ENCODE measurements at regions not wholly inside any gene's neighbourhood (a gene's known extent, or its start where the extent isn't known, plus 50 kb on each side); places are given as distances from the start of the nearest gene placed in this dataset.

DNA sequence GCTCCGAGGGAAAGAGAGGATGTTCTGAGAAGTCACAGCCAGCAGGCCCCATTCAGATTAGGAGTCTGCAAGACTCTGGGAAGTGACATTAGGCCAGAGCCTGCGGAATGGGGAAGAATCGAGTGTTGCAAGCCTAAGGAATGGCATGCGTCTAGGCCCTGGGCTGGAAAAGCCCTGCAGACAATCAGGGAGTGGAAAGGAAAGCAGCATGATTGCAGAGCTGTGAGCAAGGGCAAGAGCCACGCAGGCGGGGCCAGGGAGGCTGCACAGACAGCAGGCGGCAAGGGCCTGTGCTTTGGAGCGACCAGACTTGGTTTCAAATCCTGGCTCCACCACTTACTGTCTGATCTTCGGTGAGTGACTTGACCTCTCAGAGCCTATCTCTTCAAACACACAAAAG, 118.2 kb downstream of the RRAGC start:
- TF ChIP-seq CBFA2T3 (IDR thresholded peaks at IDR 0.05), result 0 out of 2 replicates have a peak, but pooled peaks have one; percentile 15
- no peak for TF ChIP-seq ZNF408 (CRISPR knock-in tag; IDR thresholded peaks at IDR 0.05; ENCODE audit: low read depth)
- intact Hi-C loops (cut with micrococcal nuclease) (loop anchor here (10.0 kb wide), 1 partner anchor 73 kb away; no protein-coding TSS in a partner anchor), in situ Hi-C loops (cut with MboI) (no loop called here)
- Histone ChIP-seq H4K20me1 (replicated peaks; ENCODE audit: control insufficient read depth, insufficient read depth, low read length) (no peaks in the 10 kb centered on the region), H2AFZ (ENCODE audit: low read depth, low read length) (no peak overlapping the region; the same call in 1 of the 2 replicates), H3K79me2 (ENCODE audit: control insufficient read depth, insufficient read depth, low read length) (no peaks in the 10 kb centered on the region), H3K4me2 (ENCODE audit: insufficient read depth, low read length) (no peak overlapping the region), H3K9ac (ENCODE audit: insufficient read depth in 1 of 2, low read depth in 2 of 2, low read length in 2 of 2) (peak overlapping the region in 1 of 2 experiments; percentile 72; a peak in 1 of 4 replicates), H3K27ac (ENCODE audit: extremely low read depth, low read depth, low read length) (no peak overlapping the region), H3K36me3 (ENCODE audit: control insufficient read depth, insufficient read depth, low read length) (no peaks in the 10 kb centered on the region), H3K9me3 (replicated peaks; ENCODE audit: control insufficient read depth, insufficient read depth, low read depth, low read length) (peaks cover 7% of the 10 kb centered on the region), H3K27me3 (ENCODE audit: control insufficient read depth in 2 of 2, insufficient read depth in 2 of 2, low read length in 2 of 2) (no peaks in the 10 kb centered on the region; a peak in 1 of 5 replicates), H3K4me3 (no peak overlapping the region), H3K4me1 (replicated peaks in 1 of 2; ENCODE audit: control insufficient read depth in 2 of 2, insufficient read depth in 2 of 2, low read length in 2 of 2) (peaks cover 28 to 36% of the 10 kb centered on the region in 2 experiments), H3K9me1 (ENCODE audit: control insufficient read depth, insufficient read depth, low read length) (no peaks in the 10 kb centered on the region)
- ATAC-seq (no peak), FAIRE-seq (no peak), DNase-seq (ENCODE audit: extremely low read depth in 1 of 4, low spot score in 3 of 4) (peak in 1 of 4 experiments; percentile 32)
- BruUV-seq (replicated peaks), result no TSS peak
- CTCF ChIA-PET (ENCODE audit: low intra/inter-chr PET ratio), result no interaction called here
- POLR2A ChIA-PET, result interaction anchor here (1.2 to 1.7 kb wide), 2 partner anchors 9 to 15 kb away, joined by 3 to 4 read pairs; no protein-coding TSS in a partner anchor
- 49% methylated on average over 9 of the region's 9 CpGs for WGBS (ENCODE audit: insufficient coverage, low coverage, missing lambda C conversion rate)

DNA sequence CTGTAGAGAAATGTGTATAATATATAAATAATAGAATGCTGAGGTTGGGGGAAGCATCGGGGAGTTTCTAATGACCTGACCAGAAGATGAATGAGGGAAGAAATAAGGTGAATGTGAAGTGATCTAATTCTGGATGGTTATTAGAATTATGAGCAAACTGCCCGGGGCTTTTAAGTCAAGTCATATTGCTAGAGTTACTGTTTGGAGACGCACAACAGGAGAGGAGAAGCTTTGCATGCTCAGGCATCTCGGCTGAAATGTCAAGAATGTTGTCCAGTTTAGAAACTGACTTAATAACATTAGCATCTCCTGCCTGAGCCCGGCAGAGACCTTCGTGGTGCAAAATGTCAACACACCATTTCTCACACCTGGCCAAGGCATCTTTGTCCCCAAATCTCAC, 119.1 kb downstream of the RRAGC start:
- no peak for FAIRE-seq
- TF ChIP-seq, protein P1, sequence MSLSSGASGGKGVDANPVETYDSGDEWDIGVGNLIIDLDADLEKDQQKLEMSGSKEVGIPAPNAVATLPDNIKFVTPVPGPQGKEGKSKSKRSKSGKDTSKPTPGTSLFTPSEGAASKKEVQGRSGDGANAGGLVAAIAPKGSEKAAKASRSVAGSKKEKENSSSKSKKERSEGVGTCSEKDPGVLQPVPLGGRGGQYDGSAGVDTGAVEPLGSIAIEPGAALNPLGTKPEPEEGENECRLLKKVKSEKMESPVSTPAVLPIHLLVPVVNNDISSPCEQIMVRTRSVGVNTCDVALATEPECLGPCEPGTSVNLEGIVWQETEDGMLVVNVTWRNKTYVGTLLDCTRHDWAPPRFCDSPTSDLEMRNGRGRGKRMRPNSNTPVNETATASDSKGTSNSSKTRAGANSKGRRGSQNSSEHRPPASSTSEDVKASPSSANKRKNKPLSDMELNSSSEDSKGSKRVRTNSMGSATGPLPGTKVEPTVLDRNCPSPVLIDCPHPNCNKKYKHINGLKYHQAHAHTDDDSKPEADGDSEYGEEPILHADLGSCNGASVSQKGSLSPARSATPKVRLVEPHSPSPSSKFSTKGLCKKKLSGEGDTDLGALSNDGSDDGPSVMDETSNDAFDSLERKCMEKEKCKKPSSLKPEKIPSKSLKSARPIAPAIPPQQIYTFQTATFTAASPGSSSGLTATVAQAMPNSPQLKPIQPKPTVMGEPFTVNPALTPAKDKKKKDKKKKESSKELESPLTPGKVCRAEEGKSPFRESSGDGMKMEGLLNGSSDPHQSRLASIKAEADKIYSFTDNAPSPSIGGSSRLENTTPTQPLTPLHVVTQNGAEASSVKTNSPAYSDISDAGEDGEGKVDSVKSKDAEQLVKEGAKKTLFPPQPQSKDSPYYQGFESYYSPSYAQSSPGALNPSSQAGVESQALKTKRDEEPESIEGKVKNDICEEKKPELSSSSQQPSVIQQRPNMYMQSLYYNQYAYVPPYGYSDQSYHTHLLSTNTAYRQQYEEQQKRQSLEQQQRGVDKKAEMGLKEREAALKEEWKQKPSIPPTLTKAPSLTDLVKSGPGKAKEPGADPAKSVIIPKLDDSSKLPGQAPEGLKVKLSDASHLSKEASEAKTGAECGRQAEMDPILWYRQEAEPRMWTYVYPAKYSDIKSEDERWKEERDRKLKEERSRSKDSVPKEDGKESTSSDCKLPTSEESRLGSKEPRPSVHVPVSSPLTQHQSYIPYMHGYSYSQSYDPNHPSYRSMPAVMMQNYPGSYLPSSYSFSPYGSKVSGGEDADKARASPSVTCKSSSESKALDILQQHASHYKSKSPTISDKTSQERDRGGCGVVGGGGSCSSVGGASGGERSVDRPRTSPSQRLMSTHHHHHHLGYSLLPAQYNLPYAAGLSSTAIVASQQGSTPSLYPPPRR (CRISPR knock-in tag; IDR thresholded peaks at IDR 0.05; ENCODE audit: borderline replicate concordance), result no peak
- TF ChIP-seq POLR2H (tag; IDR thresholded peaks at IDR 0.05; ENCODE audit: low read depth) (no peak), ZNF384 (IDR thresholded peaks at IDR 0.05; ENCODE audit: low read depth, low read length) (no peak), ZKSCAN1 (IDR thresholded peaks at IDR 0.05; ENCODE audit: low read depth, low read length) (no peak), ZNF12 (CRISPR knock-in tag; IDR thresholded peaks at IDR 0.05) (no peak), JUN (IDR thresholded peaks at IDR 0.05; ENCODE audit: borderline replicate concordance, low read depth, low read length) (no peak), JUN (CRISPR knock-in tag; IDR thresholded peaks at IDR 0.05; ENCODE audit: borderline replicate concordance) (no peak), NCOA6 (IDR thresholded peaks at IDR 0.05) (no peak), MTA2 (IDR thresholded peaks at IDR 0.05; ENCODE audit: low read depth) (no peak), ZNF77 (CRISPR knock-in tag; IDR thresholded peaks at IDR 0.05) (no peak), MAX (CRISPR knock-in tag; IDR thresholded peaks at IDR 0.05) (no peak)

More for the DNA sequence above, 119.1 kb downstream of the RRAGC start:
- intact Hi-C loops (cut with micrococcal nuclease), result loop anchor here (10.0 kb wide), 1 partner anchor 74 kb away; no protein-coding TSS in a partner anchor
- H2AFZ ChIP-seq (ENCODE audit: low read depth, low read length), result no peak overlapping the region
- 58% methylated on average over 6 of the region's 6 CpGs for WGBS (ENCODE audit: insufficient coverage, low coverage, missing lambda C conversion rate)
- H3K4me3 ChIP-seq, result no peak overlapping the region
- ChIA-PET CTCF (ENCODE audit: low intra/inter-chr PET ratio) (no interaction called here), POLR2A (interaction anchor here (1.2 to 1.7 kb wide), 4 partner anchors 8 to 16 kb away, joined by 3 to 4 read pairs (median 3); no protein-coding TSS in a partner anchor)
- DNase-seq (ENCODE audit: extremely low read depth in 1 of 4, low spot score in 3 of 4) (no peak), ATAC-seq (no peak)
- H3K9me1 ChIP-seq (ENCODE audit: control insufficient read depth, insufficient read depth, low read length), result no peaks in the 10 kb centered on the region
- no peak overlapping the region for H3K27ac ChIP-seq (ENCODE audit: extremely low read depth, low read depth, low read length)
- H3K79me2 ChIP-seq (ENCODE audit: control insufficient read depth, insufficient read depth, low read length), result no peaks in the 10 kb centered on the region
- no peaks in the 10 kb centered on the region; a peak in 1 of 5 replicates for H3K27me3 ChIP-seq (ENCODE audit: control insufficient read depth in 2 of 2, insufficient read depth in 2 of 2, low read length in 2 of 2)
- H3K36me3 ChIP-seq (ENCODE audit: control insufficient read depth, insufficient read depth, low read length), result no peaks in the 10 kb centered on the region
- BruUV-seq (replicated peaks), result no TSS peak
- no peak overlapping the region for H3K4me2 ChIP-seq (ENCODE audit: insufficient read depth, low read length)
- in situ Hi-C loops (cut with MboI), result no loop called here
- no peak overlapping the region for H3K9ac ChIP-seq (ENCODE audit: insufficient read depth in 1 of 2, low read depth in 2 of 2, low read length in 2 of 2)
- peaks cover 7% of the 10 kb centered on the region for H3K9me3 ChIP-seq (replicated peaks; ENCODE audit: control insufficient read depth, insufficient read depth, low read depth, low read length)
- peaks cover 24 to 35% of the 10 kb centered on the region in 2 experiments; a peak in 4 of 5 replicates for H3K4me1 ChIP-seq (replicated peaks in 1 of 2; ENCODE audit: control insufficient read depth in 2 of 2, insufficient read depth in 2 of 2, low read length in 2 of 2)
- H4K20me1 ChIP-seq (replicated peaks; ENCODE audit: control insufficient read depth, insufficient read depth, low read length), result no peaks in the 10 kb centered on the region

Data from K562 (cell line).